ENCODE measurements at regions not wholly inside any gene's neighbourhood (a gene's known extent, or its start where the extent isn't known, plus 50 kb on each side); places are given as distances from the start of the nearest gene placed in this dataset.
"Not testable (repeated sequence)": the region's sequence is repeated elsewhere in the genome, so short reads cannot be mapped to it uniquely, and the experiment has no call there.

- Histone ChIP-seq H3K9me3 (no peaks in the 10 kb centered on the region), H3K4me3 (no peak overlapping the region), H3K4me1 (peaks cover 0 to 8% (median 0%) of the 10 kb centered on the region in 12 donors), H3K27ac (no peak overlapping the region), H3K27me3 (no peaks in the 10 kb centered on the region), H3K36me3 (no peaks in the 10 kb centered on the region)
- intact Hi-C loops (cut with DNase I) = no loop called here
- WGBS, 4 donors = 67 to 76% (median 71%) methylated on average over 7 of the region's 7 CpGs
- no peak for TF ChIP-seq POLR2A (IDR thresholded peaks at IDR 0.05)
- TF ChIP-seq CTCF (IDR thresholded peaks at IDR 0.05) = no peak
- DNase-seq (no peak), ATAC-seq (no peak)
These were observed 52.8 kb upstream of the TFRC start for GRCh38 chr3:196134691-196135090.

GRCh38 chr3:196133869-196134268 is 52.0 kb upstream of the TFRC start:
- H3K27ac ChIP-seq; H3K27me3 ChIP-seq; H3K4me1 ChIP-seq; intact Hi-C loops (cut with DNase I); H3K36me3 ChIP-seq; DNase-seq; H3K9me3 ChIP-seq; H3K4me3 ChIP-seq; ATAC-seq: not testable (repeated sequence)
- WGBS, 4 donors = 93 to 99% (median 95%) methylated on average over 9 of the region's 9 CpGs

GRCh38 chr3:196131921-196132320 is 50.0 kb upstream of the TFRC start:
- WGBS, 4 donors = 73 to 91% (median 88%) methylated on average over 13 of the region's 13 CpGs
- Histone ChIP-seq H3K27ac (no peak overlapping the region), H3K36me3 (no peaks in the 10 kb centered on the region), H3K9me3 (no peaks in the 10 kb centered on the region), H3K4me1 (peaks cover 0 to 8% (median 0%) of the 10 kb centered on the region in 12 donors), H3K27me3 (no peaks in the 10 kb centered on the region), H3K4me3 (no peak overlapping the region)
- ATAC-seq (no peak), DNase-seq (no peak)
- no peak for TF ChIP-seq CTCF (IDR thresholded peaks at IDR 0.05)
- no peak for TF ChIP-seq POLR2A (IDR thresholded peaks at IDR 0.05)
- intact Hi-C loops (cut with DNase I) = no loop called here

All from heart left ventricle (tissue), 16 donors.